Gastrocnemius medialis (tissue), 4 donors: ENCODE measurements at regions not wholly inside any gene's neighbourhood (a gene's known extent, or its start where the extent isn't known, plus 50 kb on each side); places are given as distances from the start of the nearest gene placed in this dataset.

Source experiments
- ATAC-seq, 2 donors: fragments of 150-250 bp; one replicate each; pipeline ENCODE4 v1.9.1; 2016
- DNase-seq, 2 donors: peaks; one replicate each; pipeline ENCODE4 v3.0.0-alpha.2; 2019
- H3K27ac ChIP-seq, 4 donors: fragments of 200-600 bp; sonication (generic); 1 replicate in 1 of 4; 2 replicates in 3 of 4; pipeline ENCODE4 v1.5.1; 2016 to 2018; ENCODE audit warnings: mild to moderate bottlenecking in 2 of 4, moderate library complexity in 1 of 4
- H3K27me3 ChIP-seq, 3 donors: fragments of 200-600 bp; sonication (generic) in 2 of 3; 1 replicate in 1 of 3; 2 replicates in 2 of 3; pipeline versions ENCODE4 v1.5.1 to v1.6.0; 2016 to 2019; ENCODE audit warnings: mild to moderate bottlenecking in 1 of 3, moderate library complexity in 1 of 3
- H3K36me3 ChIP-seq, 2 donors: fragments of 200-600 bp; sonication (generic) in 1 of 2; one replicate each; pipeline ENCODE4 v1.5.1; 2017 to 2018
- H3K4me1 ChIP-seq, 2 donors: fragments of 200-600 bp; sonication (generic) in 1 of 2; one replicate each; pipeline ENCODE4 v1.5.1; 2016 to 2017; ENCODE audit warnings: mild to moderate bottlenecking in 2 of 2
- H3K4me3 ChIP-seq, 4 donors: fragments of 200-600 bp; sonication (generic) in 3 of 4; 1 replicate in 1 of 4; 2 replicates in 3 of 4; pipeline ENCODE4 v1.5.1; 2016 to 2019; ENCODE audit warnings: mild to moderate bottlenecking in 2 of 4
- H3K9me3 ChIP-seq, 3 donors: fragments of 200-600 bp; sonication (generic) in 2 of 3; 1 replicate in 1 of 3; 2 replicates in 2 of 3; pipeline ENCODE4 v1.5.1; 2016 to 2019
- CTCF ChIP-seq, 5 experiments: fragments of 450-650 bp in 3 of 5; fragments of 200-600 bp in 2 of 5; sonication (generic) in 2 of 5; IDR thresholded peaks in 4 of 5; conservative IDR thresholded peaks in 1 of 5; 1 replicate in 4 of 5; 2 replicates in 1 of 5; pipeline ENCODE4 v1.5.1; 2016 to 2019; ENCODE audit warnings: antibody characterized with exemption in 5 of 5, mild to moderate bottlenecking in 3 of 5, moderate library complexity in 3 of 5
- POLR2A ChIP-seq, 2 donors: fragments of 450-650 bp; IDR thresholded peaks; one replicate each; pipeline ENCODE4 v1.6.1; 2017; ENCODE audit warnings: antibody characterized with exemption in 2 of 2, mild to moderate bottlenecking in 2 of 2, moderate library complexity in 2 of 2
- in situ Hi-C, 4 donors: fragments of 200-750 bp; cut with MboI; loops; one replicate each; pipeline versions ENCODE4 v1.15.0 to v1.8.0; 2017; ENCODE audit warnings: low sequenced_read_pairs in 4 of 4
- intact Hi-C: fragments of 100-400 bp; cut with DNase I; formaldehyde crosslinking; loops from one replicate; pipeline ENCODE4 v1.15.1; 2023; ENCODE audit warnings: low total_unique reads

GRCh38 chr3:110226645-110227044, 845.0 kb upstream of the NECTIN3 start:
- Histone ChIP-seq H3K27ac (no peak overlapping the region), H3K9me3 (no peaks in the 10 kb centered on the region), H3K36me3 (no peaks in the 10 kb centered on the region), H3K27me3 (no peaks in the 10 kb centered on the region), H3K4me3 (no peak overlapping the region), H3K4me1 (no peaks in the 10 kb centered on the region)
- no peak for DNase-seq
- intact Hi-C loops (no loop called here), in situ Hi-C loops (no loop called here)
- ATAC-seq, result no peak
- no peak for TF ChIP-seq POLR2A (IDR thresholded peaks at IDR 0.05)
- TF ChIP-seq CTCF (IDR thresholded peaks at IDR 0.05 in 4 of 5, conservative IDR thresholded peaks at IDR 0.05 in 1 of 5), result no peak

GRCh38 chr3:110227991-110228390, 843.6 kb upstream of the NECTIN3 start:
- Histone ChIP-seq H3K27ac (no peak overlapping the region), H3K4me1 (no peaks in the 10 kb centered on the region), H3K36me3 (no peaks in the 10 kb centered on the region), H3K9me3 (no peaks in the 10 kb centered on the region), H3K4me3 (no peak overlapping the region), H3K27me3 (no peaks in the 10 kb centered on the region)
- no peak for DNase-seq
- no peak for ATAC-seq
- intact Hi-C loops, result no loop called here
- in situ Hi-C loops, result no loop called here
- no peak for TF ChIP-seq CTCF (IDR thresholded peaks at IDR 0.05 in 4 of 5, conservative IDR thresholded peaks at IDR 0.05 in 1 of 5)
- TF ChIP-seq POLR2A (IDR thresholded peaks at IDR 0.05), result no peak

- H3K36me3 ChIP-seq, result no peaks in the 10 kb centered on the region
- in situ Hi-C loops, result no loop called here
- DNase-seq (no peak), ATAC-seq (no peak)
- H3K27me3 ChIP-seq, result no peaks in the 10 kb centered on the region
- no peak overlapping the region for H3K4me3 ChIP-seq
- H3K27ac ChIP-seq, result no peak overlapping the region
- intact Hi-C loops, result no loop called here
- no peaks in the 10 kb centered on the region for H3K4me1 ChIP-seq
- H3K9me3 ChIP-seq, result no peaks in the 10 kb centered on the region
- TF ChIP-seq POLR2A (IDR thresholded peaks at IDR 0.05) (no peak), CTCF (IDR thresholded peaks at IDR 0.05 in 4 of 5, conservative IDR thresholded peaks at IDR 0.05 in 1 of 5) (no peak)
These were observed 836.8 kb upstream of the NECTIN3 start for GRCh38 chr3:110234831-110235230.

GRCh38 chr3:110236976-110237610, 834.5 kb upstream of the NECTIN3 start:
- H3K4me1 ChIP-seq, result no peaks in the 10 kb centered on the region
- H3K36me3 ChIP-seq, result no peaks in the 10 kb centered on the region
- TF ChIP-seq CTCF (IDR thresholded peaks at IDR 0.05 in 4 of 5, conservative IDR thresholded peaks at IDR 0.05 in 1 of 5), result no peak
- no peak for TF ChIP-seq POLR2A (IDR thresholded peaks at IDR 0.05)
- H3K9me3 ChIP-seq, result no peaks in the 10 kb centered on the region
- ATAC-seq (no peak), DNase-seq (no peak)
- in situ Hi-C loops (no loop called here), intact Hi-C loops (no loop called here)
- H3K4me3 ChIP-seq, result no peak overlapping the region
- no peak overlapping the region for H3K27ac ChIP-seq
- no peaks in the 10 kb centered on the region for H3K27me3 ChIP-seq

- intact Hi-C loops, result no loop called here
These were observed 828.5 kb upstream of the NECTIN3 start for GRCh38 chr3:110243081-110243480.

More at GRCh38 chr3:110243081-110243480, 828.5 kb upstream of the NECTIN3 start:
- TF ChIP-seq CTCF (IDR thresholded peaks at IDR 0.05 in 4 of 5, conservative IDR thresholded peaks at IDR 0.05 in 1 of 5), result no peak
- TF ChIP-seq POLR2A (IDR thresholded peaks at IDR 0.05), result no peak
- ATAC-seq (no peak), DNase-seq (no peak)
- H3K27ac ChIP-seq, result no peak overlapping the region
- H3K9me3 ChIP-seq, result no peaks in the 10 kb centered on the region
- in situ Hi-C loops, result no loop called here
- no peaks in the 10 kb centered on the region for H3K4me1 ChIP-seq
- no peaks in the 10 kb centered on the region for H3K27me3 ChIP-seq
- H3K36me3 ChIP-seq, result no peaks in the 10 kb centered on the region
- H3K4me3 ChIP-seq, result no peak overlapping the region
